ENCODE measurements at regions not wholly inside any gene's neighbourhood (a gene's known extent, or its start where the extent isn't known, plus 50 kb on each side); places are given as distances from the start of the nearest gene placed in this dataset.
A peak's percentile ranks its signal among the peaks of the same experiment; 100 is the strongest.

DNA sequence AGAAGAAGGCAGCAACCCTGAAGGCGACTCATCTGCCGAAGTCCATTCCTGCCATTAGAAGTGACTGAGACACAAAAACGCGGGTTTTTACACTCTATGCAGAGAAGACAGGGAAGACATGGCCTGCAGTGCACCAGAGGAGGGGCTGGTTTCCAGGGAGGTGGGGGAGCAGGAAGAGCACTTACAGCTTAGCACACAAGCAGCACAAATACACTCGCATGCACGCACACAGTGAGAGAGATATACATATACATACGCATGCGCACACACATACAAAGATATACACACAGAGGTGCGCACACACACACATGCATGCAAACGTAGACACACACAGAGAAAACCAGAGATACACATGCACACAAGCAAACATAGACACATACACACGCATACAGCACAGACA is 210.9 kb upstream of the CSF3R start:
- intact Hi-C loops (cut with DNase I): no loop called here
- ATAC-seq: no peak
- DNase-seq: no peak

DNA sequence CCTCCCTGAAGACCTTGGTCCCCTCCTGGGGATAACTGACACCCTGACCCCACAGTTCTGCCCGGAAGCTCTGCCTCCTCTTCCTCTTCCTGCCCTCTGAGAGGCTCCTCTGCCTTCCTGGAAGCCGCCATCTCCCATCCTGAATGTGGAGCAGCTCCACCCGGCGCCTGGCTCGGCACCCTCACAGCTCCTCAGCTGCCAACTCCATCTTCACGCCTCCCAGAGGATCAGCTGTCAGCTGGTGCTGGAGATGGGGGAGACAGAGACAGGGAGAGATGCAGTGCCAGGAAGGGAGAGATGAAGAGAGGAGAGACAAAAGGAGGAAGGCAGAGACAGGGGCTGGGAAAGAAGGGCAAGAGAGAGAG is 210.4 kb upstream of the CSF3R start:
- intact Hi-C loops (cut with DNase I): no loop called here
- ATAC-seq (no peak), DNase-seq (no peak)

- DNase-seq: no peak
- no peak for ATAC-seq
Observed at GRCh38 chr1:36692465-36693160, 209.9 kb upstream of the CSF3R start.

DNA sequence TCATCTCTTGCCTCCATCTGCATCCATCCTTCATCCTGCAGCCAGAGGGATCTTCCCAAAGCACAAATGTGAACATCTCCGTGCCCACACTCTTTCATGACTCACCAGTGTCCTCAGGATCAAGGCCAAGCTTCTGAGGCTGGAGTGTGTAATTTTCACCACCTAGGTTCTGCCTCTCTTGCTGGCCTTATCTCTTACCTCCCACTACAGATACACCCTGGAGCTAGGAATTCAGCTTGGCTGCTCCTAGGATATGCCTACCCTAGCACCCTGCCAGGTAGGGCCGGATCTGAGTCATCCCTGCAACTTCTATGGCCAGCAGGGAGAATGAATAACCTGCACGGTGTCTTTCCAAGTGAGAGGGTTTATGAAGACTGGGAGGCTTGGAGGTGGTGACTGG is 208.7 kb upstream of the CSF3R start:
- DNase-seq (no peak), ATAC-seq (peak; percentile 52 to 97)
- intact Hi-C loops (cut with DNase I): no loop called here

More at GRCh38 chr1:36692465-36693160, 209.9 kb upstream of the CSF3R start:
- intact Hi-C loops (cut with DNase I): no loop called here

- intact Hi-C loops (cut with DNase I): no loop called here
- ATAC-seq (no peak), DNase-seq (no peak)
Observed at GRCh38 chr1:36689992-36690391, 207.3 kb upstream of the CSF3R start.

- intact Hi-C loops (cut with DNase I): no loop called here
- DNase-seq: no peak
- no peak for ATAC-seq
Observed at GRCh38 chr1:36687312-36687711, 204.6 kb upstream of the CSF3R start.

- DNase-seq (no peak), ATAC-seq (no peak)
- intact Hi-C loops (cut with DNase I): no loop called here
Observed at GRCh38 chr1:36675931-36676562, 193.3 kb upstream of the CSF3R start.

- intact Hi-C loops (cut with DNase I): no loop called here
- ATAC-seq (no peak), DNase-seq (no peak)
Observed at GRCh38 chr1:36675106-36675505, 192.4 kb upstream of the CSF3R start.

- no peak for DNase-seq
- intact Hi-C loops (cut with DNase I): no loop called here
- no peak for ATAC-seq
Observed at GRCh38 chr1:36673202-36673601, 190.5 kb upstream of the CSF3R start.

DNA sequence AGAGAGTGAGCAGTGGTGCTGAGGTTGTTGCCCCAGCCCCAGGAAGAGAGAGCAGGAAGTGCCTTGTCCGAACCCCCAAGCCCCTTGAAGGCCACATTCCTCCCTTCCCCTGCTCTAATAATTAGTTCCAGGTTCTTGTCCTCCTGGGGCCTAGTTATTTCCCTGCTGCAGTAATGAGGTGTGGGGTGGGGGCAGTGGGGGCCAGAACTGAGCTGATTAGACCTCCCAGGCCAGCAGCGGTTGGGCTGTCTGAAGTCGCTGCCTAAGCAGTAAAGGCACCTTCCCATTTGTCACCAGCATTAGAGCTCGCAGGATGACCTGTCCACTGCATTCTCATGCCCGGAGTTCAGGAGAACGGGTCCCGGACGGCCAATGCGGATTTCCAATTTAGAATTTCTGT is 186.5 kb upstream of the CSF3R start:
- intact Hi-C loops (cut with DNase I): no loop called here
- no peak for DNase-seq
- ATAC-seq: no peak

GRCh38 chr1:36667836-36668235 is 185.1 kb upstream of the CSF3R start:
- intact Hi-C loops (cut with DNase I): no loop called here
- DNase-seq (no peak), ATAC-seq (no peak)

DNA sequence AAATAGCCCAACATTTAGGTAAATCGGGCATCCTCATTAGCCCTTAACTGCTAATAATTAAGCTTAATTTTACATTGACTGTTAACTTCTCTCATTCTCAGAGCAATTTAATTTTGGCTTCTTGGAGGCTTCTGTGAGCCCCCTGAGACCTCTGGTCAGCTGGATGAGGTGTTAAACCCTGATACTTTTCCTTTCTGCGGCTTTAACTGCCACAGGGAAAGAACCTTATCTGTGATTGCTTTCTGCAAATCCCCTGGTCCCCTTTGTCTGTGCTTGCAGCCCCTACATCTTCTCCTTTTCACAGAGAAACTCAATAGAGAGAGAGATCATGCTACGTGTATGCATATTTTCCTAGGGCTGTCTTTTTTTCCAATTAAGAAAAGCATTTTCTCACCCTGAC is 184.5 kb upstream of the CSF3R start:
- intact Hi-C loops (cut with DNase I): no loop called here
- no peak for DNase-seq
- ATAC-seq: no peak

- intact Hi-C loops (cut with DNase I): no loop called here
- DNase-seq: no peak
- no peak for ATAC-seq
Observed at GRCh38 chr1:36665478-36666080, 182.9 kb upstream of the CSF3R start.

- intact Hi-C loops (cut with DNase I): no loop called here
- no peak for DNase-seq
- ATAC-seq: no peak
Observed at GRCh38 chr1:36664571-36665287, 182.0 kb upstream of the CSF3R start.

DNA sequence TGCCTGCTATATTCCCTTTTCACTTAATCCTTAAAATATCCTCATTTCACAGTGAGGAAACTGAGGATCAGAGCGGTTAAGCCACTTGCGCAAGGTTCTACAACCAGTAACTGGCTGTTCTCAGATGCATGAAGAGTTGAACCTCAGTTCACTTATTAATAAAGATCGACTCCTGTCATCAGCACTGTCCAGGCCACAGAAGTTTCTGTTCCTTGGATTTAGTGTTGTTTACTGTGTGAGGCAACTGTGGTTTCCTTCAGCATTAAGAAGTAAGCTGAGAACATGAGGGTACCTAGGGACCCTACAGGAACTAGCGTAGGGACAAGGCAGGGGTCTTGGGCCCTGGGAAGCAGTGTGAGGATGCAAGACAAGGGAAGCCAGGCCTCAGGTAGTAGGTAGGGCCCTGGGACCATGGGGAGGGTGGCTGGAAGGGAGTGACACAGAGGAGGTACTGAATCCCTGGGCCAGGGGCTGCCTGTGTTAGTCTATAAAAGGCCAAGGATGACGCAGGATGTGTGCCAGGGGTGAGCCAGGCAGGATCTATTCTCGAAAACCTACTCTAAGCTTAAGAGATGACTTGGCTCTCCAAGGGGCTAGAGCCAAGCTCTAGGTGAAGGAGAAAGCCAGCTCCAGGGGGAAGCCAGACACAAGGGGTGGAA is 181.2 kb upstream of the CSF3R start:
- DNase-seq (no peak), ATAC-seq (no peak)
- intact Hi-C loops (cut with DNase I): no loop called here

GRCh38 chr1:36658838-36659237 is 176.1 kb upstream of the CSF3R start:
- intact Hi-C loops (cut with DNase I): no loop called here
- DNase-seq (no peak), ATAC-seq (no peak)

GRCh38 chr1:36657826-36658225 is 175.1 kb upstream of the CSF3R start:
- no peak for ATAC-seq
- intact Hi-C loops (cut with DNase I): no loop called here
- no peak for DNase-seq

GRCh38 chr1:36656838-36657237 is 174.1 kb upstream of the CSF3R start:
- DNase-seq (no peak), ATAC-seq (no peak)
- intact Hi-C loops (cut with DNase I): no loop called here

- ATAC-seq: no peak
- DNase-seq: no peak
- intact Hi-C loops (cut with DNase I): no loop called here
Observed at GRCh38 chr1:36656271-36656670, 173.6 kb upstream of the CSF3R start.

GRCh38 chr1:36654586-36654985 is 171.9 kb upstream of the CSF3R start:
- ATAC-seq (no peak), DNase-seq (no peak)
- intact Hi-C loops (cut with DNase I): no loop called here

Measured in left cardiac atrium (tissue), 4 donors.